NCI-H748 treated with DMSO at 0.1 percent for 48 hours (cell line): ENCODE measurements at regions not wholly inside any gene's neighbourhood (a gene's known extent, or its start where the extent isn't known, plus 50 kb on each side); places are given as distances from the start of the nearest gene placed in this dataset.
"Not testable (repeated sequence)": the region's sequence is repeated elsewhere in the genome, so short reads cannot be mapped to it uniquely, and the experiment has no call there.

ENCODE experiments used
- DNase-seq: peaks from one replicate; lab custom pipeline; 2025; lab: John Stamatoyannopoulos, UW

DNA sequence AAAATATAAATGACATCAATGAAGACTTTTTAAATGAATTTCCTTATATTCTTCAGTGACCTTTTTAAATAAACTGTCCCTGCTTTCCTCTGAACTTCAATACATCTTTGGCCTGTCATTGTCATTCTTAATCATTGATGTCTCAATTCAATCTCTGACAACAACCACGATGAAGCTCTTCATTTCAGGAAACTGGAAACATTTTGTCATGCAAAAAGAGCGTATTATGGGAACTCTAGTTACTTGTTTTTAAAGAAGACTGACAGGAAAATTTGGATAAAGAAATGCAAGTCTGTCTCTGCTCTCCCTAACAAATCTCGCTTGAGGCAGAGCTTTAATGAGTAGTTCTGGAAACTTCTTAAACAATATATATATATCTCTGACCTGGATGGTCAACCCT, 535.8 kb upstream of the ADGRL2 start:
- no peak for DNase-seq

DNA sequence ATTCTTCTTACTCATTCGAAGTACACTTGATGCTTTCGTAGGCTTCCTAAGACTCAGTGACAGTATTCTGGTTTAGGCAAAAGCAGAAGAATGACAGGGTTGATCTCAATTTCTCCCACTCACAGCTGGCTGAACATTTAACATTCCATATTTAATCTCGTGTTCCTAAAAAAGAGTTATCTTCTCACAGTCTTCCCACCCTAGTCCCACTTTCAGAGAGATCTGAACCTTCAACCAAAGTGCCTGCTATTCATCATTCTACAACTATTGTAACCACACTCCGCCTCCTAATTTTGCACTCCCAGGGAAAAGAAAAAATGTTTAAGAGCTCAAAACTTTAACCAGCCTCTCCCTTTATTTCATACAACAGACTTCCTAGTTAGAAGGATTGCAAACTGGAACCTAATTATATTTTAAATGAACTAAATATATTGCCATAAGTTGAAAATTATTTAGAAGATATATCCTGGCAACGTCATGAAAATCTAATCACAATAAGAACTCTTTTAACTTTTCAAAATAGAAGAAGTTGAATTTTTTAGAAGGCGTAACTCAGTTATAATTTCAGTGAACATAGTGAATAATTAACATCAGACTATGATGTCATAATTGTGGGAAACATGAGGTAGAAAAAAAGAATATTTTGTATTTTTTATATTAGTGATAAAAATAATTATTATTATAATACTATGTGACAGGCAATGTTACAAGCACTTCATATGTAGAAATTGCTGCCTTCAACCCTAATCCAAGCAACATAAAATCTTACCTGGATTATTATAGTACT, 540.9 kb upstream of the ADGRL2 start:
- DNase-seq, result no peak

DNA sequence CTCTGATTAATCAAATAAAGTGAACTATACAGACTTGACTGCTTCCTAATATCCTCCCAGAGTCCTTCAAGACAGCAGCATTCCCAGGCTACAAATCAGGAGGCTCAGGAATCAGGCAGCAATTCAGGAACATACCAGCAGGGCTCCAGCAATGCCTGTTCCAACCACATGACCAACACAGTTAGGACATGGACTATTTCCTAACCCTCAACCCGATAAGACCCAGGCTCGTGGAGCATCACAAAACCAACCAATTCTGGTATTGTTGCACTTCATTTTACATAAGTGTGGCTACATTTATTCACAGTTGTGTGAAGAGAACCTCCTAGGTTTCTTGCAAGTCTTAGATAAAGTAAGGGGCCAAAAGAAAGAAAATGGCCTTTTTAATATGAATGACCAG, 546.2 kb upstream of the ADGRL2 start:
- no peak for DNase-seq

DNA sequence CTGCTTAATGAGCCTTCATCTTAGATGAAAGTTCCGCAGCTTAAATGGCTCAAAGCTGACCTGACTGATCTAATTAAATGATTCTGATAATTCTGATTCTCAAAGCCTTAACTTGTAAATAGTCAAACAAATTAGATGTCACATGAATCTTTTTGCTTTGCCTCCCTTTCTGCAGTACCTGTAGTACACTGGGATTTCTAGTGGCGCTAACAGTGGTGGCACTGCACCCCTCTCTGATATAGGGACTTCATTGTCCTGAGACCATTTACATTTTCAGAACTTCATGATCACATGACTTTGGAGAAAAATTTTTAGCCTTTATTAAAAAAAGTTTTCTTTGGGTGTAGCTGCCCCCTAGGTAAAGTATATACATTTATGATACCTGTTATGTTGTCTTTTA, 546.7 kb upstream of the ADGRL2 start:
- no peak for DNase-seq

DNA sequence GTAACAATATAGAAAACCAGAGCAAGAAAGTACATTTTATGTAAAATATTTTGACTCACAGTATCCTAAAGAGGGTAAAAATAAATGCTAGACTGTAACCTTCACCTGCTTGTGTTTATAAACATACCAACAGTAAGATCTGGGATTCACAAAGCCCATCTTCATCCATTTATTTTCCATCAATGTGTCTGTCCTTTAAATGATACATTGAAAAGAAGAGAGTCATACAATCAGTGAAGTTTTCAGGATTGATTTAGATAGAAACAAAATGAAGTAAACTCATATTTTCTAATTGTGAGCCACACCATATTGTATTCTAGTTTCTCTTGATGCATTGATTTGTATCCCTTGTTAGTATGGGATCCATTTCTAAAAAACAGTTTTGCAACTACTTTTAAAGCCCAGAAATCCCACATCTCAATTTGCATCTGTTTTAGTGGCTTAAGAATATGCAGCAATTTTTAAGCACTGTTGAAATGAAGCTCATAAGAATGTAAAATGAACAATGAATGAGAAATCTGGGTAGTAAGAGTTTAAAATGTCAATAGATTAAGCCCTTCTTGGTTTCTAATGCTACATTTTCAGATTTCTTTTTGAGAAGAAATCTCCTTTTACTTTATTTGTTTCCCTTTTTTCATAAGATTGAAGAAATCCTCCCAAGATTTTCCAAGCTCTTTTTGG, 548.1 kb upstream of the ADGRL2 start:
- DNase-seq, result no peak

DNA sequence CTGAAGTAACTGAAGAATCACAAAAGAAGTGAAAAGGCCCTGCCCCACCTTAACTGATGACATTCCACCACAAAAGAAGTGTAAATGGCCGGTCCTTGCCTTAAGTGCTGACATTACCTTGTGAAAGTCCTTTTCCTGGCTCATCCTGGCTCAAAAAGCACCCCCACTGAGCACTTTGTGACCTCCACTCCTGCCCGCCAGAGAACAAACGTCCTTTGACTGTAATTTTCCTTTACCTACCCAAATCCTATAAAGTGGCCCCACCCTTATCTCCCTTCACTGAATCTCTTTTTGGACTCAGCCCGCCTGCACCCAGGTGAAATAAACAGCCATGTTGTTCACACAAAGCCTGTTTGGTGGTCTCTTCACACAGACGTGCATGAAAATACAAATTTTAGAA, 549.9 kb upstream of the ADGRL2 start:
- not testable (repeated sequence) for DNase-seq

DNA sequence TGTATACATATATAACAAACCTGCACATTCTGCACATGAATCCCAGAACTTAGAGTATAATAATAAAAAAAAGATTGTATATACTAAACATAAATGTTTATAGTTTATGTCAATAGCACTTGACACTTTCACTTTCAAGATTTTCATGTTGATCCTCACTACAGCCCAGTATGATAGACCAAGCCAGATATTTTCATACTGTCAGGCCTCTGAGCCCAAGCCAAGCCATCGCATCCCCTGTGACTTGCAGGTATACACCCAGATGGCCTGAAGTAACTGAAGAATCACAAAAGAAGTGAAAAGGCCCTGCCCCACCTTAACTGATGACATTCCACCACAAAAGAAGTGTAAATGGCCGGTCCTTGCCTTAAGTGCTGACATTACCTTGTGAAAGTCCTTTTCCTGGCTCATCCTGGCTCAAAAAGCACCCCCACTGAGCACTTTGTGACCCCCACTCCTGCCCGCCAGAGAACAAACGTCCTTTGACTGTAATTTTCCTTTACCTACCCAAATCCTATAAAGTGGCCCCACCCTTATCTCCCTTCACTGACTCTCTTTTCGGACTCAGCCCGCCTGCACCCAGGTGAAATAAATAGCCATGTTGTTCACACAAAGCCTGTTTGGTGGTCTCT, 555.5 kb upstream of the ADGRL2 start:
- not testable (repeated sequence) for DNase-seq

DNA sequence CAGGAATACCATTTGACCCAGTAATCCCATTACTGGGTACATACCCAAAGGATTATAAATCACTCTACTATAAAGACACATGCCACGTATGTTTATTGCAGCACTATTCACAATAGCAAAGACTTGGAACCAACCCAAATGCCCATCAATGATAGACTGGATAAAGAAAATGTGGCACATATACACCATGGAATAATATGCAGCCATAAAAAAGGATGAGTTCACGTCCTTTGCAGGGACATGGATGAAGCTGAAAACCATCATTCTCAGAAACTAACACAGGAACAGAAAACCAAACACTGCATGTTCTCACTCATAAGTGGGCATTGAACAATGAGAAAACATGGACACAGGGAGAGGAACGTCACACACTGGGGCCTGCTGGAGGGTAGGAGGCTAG, 556.1 kb upstream of the ADGRL2 start:
- not testable (repeated sequence) for DNase-seq

DNA sequence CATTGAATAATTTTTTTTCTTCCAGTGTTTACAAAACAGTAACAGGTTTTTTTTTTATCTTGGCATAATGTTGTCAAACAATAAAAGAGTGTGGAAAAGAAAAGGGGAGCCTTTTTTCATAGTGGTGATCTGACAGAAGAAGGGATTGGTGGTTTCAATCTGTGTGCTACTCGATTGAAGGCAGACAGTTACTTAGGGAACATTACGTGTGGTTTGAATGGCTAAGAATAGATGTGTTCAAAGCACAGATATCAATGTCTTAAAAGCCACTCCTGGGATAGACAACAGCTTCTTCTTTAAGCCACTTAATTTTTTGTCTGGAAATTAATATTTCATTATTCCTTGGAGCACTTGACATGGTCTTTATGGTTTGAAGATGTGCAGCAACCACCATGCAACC, 558.6 kb upstream of the ADGRL2 start:
- DNase-seq, result no peak

DNA sequence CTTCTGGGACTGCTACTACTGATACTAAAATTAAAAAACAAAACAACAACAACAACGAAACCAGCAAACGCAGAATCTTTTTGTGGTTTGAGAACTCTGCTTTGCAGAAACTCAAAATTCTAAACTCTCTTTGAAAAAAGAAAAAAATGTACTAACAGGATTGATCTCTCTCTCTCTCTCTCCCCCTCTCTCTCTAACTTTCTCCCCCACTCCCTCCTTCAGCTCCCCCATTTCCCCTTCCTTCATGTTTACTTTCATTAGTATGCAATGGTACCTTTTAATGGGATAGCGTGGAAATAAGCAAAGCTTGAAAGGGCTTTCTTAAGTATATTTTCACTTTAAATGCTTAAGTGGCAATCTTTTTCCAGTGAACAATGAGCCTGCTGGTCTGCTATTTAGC, 562.6 kb upstream of the ADGRL2 start:
- DNase-seq, result no peak

DNA sequence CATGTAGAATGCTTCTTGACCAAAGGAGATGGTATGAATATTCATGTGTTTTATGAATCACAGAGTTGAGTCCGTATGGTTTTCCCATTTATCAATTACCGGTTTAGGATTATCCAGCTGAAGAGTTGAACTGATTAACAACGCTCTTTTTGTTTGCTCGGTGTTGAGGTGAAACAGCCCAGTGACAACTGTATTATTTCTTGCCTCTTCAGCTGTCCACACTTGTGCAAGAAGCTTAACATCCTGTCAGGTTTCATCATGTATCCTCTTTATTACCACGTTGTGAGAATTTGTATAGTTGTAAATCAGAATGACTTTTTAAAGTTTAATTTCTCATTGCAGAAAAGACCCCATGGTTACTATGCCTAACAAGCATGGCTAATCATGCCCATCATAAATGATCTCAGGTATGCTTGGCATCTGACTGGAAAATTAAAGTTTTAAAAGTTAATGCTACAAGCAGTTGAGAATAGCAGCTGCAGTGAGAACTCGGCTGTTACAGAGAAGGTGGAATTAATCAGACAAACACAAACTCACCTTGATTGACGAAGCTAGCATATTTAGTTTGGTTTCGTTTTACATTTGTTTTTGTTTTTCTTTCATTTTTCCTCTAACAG, 563.2 kb upstream of the ADGRL2 start:
- no peak for DNase-seq

DNA sequence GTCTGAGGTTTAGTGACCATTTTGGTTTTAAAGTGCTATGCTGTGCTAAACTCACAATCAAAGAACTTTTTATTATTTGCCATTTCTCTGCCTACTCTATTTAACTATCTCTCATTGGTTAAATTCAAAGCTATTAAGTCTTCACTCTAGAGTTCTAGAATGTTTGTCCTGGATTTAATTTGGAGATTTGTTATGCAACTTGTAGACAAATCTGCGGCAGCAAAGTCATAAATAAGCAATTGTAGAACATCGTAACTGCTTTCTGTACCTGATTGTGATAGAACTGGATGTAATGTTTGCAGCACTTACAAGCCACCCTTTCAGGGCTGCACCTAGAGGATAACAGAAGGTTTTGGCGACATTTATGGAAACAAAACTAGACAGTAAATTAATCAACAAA, 566.5 kb upstream of the ADGRL2 start:
- DNase-seq, result no peak

DNA sequence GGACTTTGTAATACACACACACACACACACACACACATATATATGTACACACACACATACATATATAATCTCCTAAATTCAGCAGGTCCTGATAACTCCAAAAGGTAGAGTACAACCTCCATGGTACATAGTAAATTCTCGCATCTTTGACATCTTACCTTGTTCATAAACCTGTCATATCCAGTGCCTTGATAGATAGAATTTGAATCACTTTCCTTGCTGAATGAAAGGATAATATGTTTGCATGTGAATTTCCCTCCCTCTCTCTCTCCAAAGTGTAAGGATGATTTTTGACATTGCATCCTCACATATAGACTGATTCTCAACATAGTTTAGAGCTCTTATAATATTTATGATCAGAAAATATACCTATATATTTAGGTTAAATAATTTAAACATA, 567.1 kb upstream of the ADGRL2 start:
- no peak for DNase-seq

DNA sequence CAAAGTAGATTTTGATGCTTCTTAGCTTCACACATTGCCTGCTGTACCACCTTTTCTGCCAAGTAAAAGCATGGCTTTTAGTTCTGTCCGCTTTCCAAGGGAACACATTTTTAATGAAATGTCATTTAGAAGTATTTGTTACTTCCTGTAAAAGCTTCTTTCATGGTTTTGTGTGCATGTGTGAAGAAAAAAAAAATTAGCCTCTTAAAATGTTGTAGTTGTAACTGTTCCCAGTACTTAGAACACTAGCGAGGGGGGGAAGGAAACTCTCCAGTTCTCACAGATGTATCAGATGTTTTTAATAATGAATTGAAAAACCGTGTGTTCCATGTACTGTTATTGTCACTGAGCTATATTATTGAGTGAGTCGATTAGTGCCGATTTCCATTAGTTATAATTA, 568.3 kb upstream of the ADGRL2 start:
- DNase-seq, result no peak

DNA sequence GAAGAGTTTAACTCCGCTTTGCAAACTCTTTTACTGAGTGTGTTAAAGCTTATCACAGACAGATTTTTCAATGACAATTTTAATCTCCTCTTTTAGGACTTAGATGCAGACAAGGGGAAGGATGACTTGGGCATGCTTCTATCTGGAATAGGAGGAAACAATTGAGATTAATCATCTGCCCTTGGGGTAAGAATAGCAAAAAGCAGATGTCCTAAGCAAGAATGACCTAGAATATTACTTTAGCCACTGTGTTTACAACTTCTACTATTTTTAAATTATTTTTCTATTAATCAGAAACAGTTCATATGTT, 569.0 kb upstream of the ADGRL2 start:
- DNase-seq, result no peak

DNA sequence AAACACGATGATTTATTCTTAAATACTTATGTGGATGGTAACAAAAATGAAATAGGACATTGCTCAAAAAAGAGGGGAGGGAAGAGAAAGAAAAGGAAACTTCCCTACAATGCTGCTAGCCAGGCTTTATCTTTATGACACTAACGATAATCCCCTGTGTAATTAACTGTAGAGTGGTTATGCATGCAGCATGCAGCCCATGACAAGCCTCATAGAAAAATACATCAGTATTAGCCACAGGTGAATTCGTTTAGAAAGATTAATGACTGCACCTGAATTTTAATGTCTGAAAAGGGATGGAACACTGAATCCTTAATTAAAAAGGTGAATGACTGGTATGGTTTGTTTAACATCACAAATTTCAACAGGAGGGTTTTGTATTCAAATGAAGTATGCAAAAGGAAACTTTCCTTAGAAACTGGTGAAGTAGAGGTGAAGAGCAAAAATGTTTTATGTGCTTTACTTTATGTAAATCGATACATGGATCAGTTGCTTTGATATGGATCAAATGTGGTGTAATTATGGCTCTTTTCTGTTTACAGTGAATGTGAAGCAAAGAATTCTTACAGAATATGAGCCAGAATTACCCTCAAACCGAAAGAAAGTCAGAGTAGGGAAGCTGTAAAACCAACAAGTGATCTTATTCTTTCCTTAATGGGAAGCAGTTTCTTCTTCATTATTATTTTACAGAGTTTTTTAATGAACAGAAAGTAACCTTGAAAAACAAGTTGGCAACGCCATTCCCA, 569.6 kb upstream of the ADGRL2 start:
- peak; percentile 25 for DNase-seq

DNA sequence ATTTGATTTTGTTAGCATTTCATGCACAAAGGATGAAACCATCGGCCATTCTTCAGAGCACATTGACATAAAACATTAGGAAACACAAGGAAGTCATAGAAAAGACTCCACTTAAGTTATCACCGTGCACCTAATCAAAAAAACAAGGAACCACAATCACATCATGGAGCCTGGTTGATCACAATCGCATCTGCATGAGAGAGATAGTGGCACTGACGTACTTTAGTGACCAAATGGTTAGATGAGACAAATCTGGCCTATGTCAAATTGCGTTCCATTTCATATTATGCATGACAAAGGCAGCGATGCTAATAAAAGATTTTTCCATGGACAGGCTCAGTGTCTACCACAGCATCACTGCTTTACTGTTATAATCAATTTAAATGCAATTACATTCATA, 571.8 kb upstream of the ADGRL2 start:
- DNase-seq, result no peak

DNA sequence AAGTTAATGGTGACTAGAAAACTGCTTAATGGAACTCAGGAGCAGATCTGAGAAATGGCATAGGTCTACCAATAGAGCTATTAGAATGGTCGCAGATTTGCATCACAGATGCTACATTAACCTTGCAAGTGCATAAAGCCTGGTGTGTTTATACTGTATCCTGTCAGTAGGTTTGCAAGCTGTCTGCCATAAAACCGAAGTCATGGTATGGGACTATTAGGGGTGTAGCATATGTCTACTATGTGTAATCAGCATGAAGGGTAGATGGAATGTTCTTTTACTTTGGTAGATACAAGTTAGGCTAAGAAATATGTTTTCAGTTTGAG, 574.2 kb upstream of the ADGRL2 start:
- DNase-seq, result no peak

DNA sequence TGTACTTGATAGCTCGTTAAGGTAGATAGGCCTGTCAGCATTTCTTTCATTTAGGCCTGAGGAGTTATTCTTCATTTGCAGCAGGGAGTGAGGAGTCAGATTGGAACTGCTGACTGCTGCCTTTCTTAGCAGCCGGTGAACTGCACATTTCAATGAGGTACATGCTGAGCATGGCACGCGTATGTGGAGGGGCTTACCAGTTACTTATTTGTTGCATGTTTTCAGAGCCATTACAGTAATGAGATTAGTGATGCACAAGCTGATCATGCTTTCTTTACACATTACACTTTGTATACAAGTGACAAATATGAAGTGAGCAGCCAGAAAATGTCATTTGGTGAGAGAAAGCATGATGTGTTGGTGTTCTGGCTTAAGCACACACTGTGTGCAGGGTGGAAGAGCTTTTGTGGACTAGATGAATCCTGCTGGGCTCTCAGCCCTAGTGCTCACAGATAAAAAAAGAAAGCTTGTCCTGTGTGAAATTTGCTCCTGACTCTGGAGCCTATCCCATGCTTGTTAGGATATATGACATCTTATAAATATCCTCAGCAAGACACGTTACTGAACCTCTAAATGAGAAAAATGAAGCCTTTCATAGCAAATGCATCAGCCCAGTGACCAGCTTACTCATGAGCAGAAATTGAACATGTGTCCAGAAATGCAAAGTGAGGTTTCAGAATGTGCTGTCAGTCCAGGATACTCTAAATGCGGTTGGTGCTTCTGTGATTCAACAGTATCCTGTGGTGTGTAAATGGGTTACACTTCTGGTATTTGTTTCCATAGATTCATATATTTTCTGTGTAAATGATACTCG, 574.7 kb upstream of the ADGRL2 start:
- no peak for DNase-seq

DNA sequence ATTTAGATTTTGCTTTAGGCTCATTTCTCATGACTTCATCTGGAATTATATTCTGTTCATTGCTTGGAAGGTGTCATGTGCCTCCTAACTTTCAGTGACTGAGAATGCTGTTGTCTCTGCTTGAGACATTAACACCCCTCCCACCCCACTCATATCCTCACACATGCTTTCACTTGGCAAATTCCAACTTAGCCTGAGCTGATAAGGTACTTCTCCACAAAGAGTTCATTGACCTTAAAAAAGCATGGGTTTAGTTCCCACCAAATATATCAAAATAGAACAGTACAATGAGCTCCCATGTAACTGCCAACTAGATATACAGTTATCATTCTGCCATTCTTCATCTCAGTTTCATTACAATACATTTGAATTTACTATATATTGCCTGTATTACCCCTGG, 576.5 kb upstream of the ADGRL2 start:
- no peak for DNase-seq

DNA sequence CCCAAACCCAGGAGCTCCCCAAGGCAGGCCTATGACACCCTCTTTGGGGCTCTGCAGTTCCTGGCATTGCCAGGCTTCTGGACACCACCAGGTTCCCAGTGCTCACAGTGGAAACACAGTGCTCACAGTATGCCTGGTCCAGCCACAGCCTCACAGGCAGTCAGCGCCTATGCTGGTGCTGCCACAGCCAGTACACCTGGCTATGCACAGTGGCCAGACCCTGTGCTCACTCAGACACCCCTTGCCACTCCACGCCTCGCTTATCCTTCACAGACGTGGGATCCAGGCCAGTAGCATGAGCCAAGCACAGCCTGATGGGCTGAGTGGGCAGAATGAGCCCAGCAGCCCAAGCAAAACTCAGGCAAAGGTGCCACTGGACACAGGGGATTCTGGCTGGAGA, 579.2 kb upstream of the ADGRL2 start:
- no peak for DNase-seq

DNA sequence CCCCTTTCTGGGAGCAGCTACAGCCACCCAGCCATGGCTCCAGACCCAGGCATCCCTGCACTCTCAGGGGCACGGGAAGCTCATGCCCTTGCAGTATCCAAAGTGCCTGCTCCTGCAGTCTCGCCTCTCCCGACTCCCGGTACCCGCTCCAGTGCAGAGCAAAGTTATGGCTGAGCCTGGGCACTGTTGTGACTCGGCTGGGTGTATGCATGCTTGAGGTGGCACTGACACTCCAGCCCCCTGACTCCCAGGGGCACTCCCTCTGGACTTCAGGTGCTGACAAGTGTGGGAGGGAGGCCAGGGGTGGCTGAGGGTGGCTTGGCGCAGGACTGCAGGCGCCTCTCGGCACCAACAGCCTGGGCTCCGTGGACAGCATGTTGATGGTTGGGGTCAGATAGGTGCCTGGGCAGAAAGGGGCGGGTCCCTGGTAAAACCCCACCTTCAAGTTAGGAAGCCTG, 580.1 kb upstream of the ADGRL2 start:
- DNase-seq, result no peak
